GM18951 (cell line): ENCODE measurements at regions not wholly inside any gene's neighbourhood (a gene's known extent, or its start where the extent isn't known, plus 50 kb on each side); places are given as distances from the start of the nearest gene placed in this dataset.
"Not testable (repeated sequence)": the region's sequence is repeated elsewhere in the genome, so short reads cannot be mapped to it uniquely, and the experiment has no call there.

ENCODE experiments used
- POLR2A ChIP-seq: IDR thresholded peaks from 4 replicates; pipeline ENCODE4 v1.6.1; 2011; ENCODE audit warnings: mild to moderate bottlenecking; ENCODE audit not compliant: insufficient read length, insufficient read depth; ENCODE audit errors: extremely low read depth
- in situ Hi-C: fragments of 300-500 bp; cut with MboI; formaldehyde crosslinking; loops from one replicate; pipeline ENCODE4 v1.12.0; 2022; ENCODE audit warnings: low sequenced_read_pairs, mixed read lengths, inconsistent platforms; ENCODE audit not compliant: unreplicated experiment

- TF ChIP-seq POLR2A: no peak
- in situ Hi-C loops: no loop called here
Measured at GRCh38 chr3:135426508-135426907, 539.0 kb upstream of the PPP2R3A start.

- TF ChIP-seq POLR2A: no peak
Measured at GRCh38 chr3:135432402-135432801, 533.1 kb upstream of the PPP2R3A start.

GRCh38 chr3:135438889-135439597, 526.5 kb upstream of the PPP2R3A start:
- in situ Hi-C loops: not testable (repeated sequence)

More at GRCh38 chr3:135432402-135432801, 533.1 kb upstream of the PPP2R3A start:
- in situ Hi-C loops: no loop called here

GRCh38 chr3:135439632-135440031, 525.9 kb upstream of the PPP2R3A start:
- in situ Hi-C loops: not testable (repeated sequence)

GRCh38 chr3:135440233-135440632, 525.3 kb upstream of the PPP2R3A start:
- in situ Hi-C loops: no loop called here
- no peak for TF ChIP-seq POLR2A

GRCh38 chr3:135440746-135441145, 524.8 kb upstream of the PPP2R3A start:
- in situ Hi-C loops: no loop called here
- no peak for TF ChIP-seq POLR2A

GRCh38 chr3:135444058-135444457, 521.5 kb upstream of the PPP2R3A start:
- in situ Hi-C loops: no loop called here

GRCh38 chr3:135447483-135447882, 518.0 kb upstream of the PPP2R3A start:
- in situ Hi-C loops: no loop called here
- TF ChIP-seq POLR2A: no peak

More at GRCh38 chr3:135444058-135444457, 521.5 kb upstream of the PPP2R3A start:
- no peak for TF ChIP-seq POLR2A

- in situ Hi-C loops: no loop called here
- TF ChIP-seq POLR2A: no peak
Measured at GRCh38 chr3:135448520-135448919, 517.0 kb upstream of the PPP2R3A start.

GRCh38 chr3:135449046-135449445, 516.5 kb upstream of the PPP2R3A start:
- TF ChIP-seq POLR2A: no peak

GRCh38 chr3:135451037-135451785, 514.3 kb upstream of the PPP2R3A start:
- in situ Hi-C loops: no loop called here
- TF ChIP-seq POLR2A: no peak

More at GRCh38 chr3:135449046-135449445, 516.5 kb upstream of the PPP2R3A start:
- in situ Hi-C loops: no loop called here

GRCh38 chr3:135452881-135453280, 512.6 kb upstream of the PPP2R3A start:
- TF ChIP-seq POLR2A: no peak
- in situ Hi-C loops: no loop called here

- TF ChIP-seq POLR2A: no peak
- in situ Hi-C loops: no loop called here
Measured at GRCh38 chr3:135453326-135453725, 512.2 kb upstream of the PPP2R3A start.

- in situ Hi-C loops: no loop called here
Measured at GRCh38 chr3:135454890-135455289, 510.6 kb upstream of the PPP2R3A start.

More at GRCh38 chr3:135454890-135455289, 510.6 kb upstream of the PPP2R3A start:
- TF ChIP-seq POLR2A: no peak
